Liver (tissue), 8 donors: ENCODE measurements at regions not wholly inside any gene's neighbourhood (a gene's known extent, or its start where the extent isn't known, plus 50 kb on each side); places are given as distances from the start of the nearest gene placed in this dataset.

Experiments
- DNase-seq: peaks from one replicate; pipeline ENCODE4 v3.0.0-alpha.2; 2017; ENCODE audit warnings: low spot score
- H3K27ac ChIP-seq, 2 donors: one replicate each; pipeline ENCODE4 v1.7.0; 2013; ENCODE audit warnings: inconsistent platforms in 2 of 2, low read length in 2 of 2, control low read depth in 1 of 2, low read depth in 1 of 2, mild to moderate bottlenecking in 1 of 2
- H3K27me3 ChIP-seq, 4 donors: one replicate each; pipeline versions ENCODE4 v1.6.1 to v1.7.0; 2013; ENCODE audit warnings: low read length in 3 of 4, inconsistent platforms in 1 of 4, mild to moderate bottlenecking in 1 of 4, moderate library complexity in 1 of 4; ENCODE audit not compliant: control insufficient read depth in 4 of 4, insufficient read depth in 4 of 4
- H3K36me3 ChIP-seq, 4 donors: one replicate each; pipeline versions ENCODE4 v1.6.1 to v1.7.0; 2013; ENCODE audit warnings: low read length in 3 of 4, mild to moderate bottlenecking in 3 of 4, low read depth in 1 of 4, moderate library complexity in 1 of 4; ENCODE audit not compliant: control insufficient read depth in 4 of 4, insufficient read depth in 3 of 4
- H3K4me1 ChIP-seq, 4 donors: one replicate each; pipeline versions ENCODE4 v1.6.1 to v1.7.0; 2013; ENCODE audit warnings: low read length in 3 of 4, mild to moderate bottlenecking in 3 of 4, moderate library complexity in 1 of 4; ENCODE audit not compliant: control insufficient read depth in 4 of 4, insufficient read depth in 4 of 4
- H3K4me3 ChIP-seq, 3 donors: one replicate each; pipeline versions ENCODE4 v1.6.1 to v1.7.0; 2013; ENCODE audit warnings: low read length in 3 of 3, control low read depth in 1 of 3, low read depth in 1 of 3, mild to moderate bottlenecking in 1 of 3
- H3K9ac ChIP-seq, 2 donors: one replicate each; pipeline ENCODE4 v1.7.0; 2013; ENCODE audit warnings: low read length in 2 of 2, mild to moderate bottlenecking in 2 of 2, moderate library complexity in 2 of 2, control low read depth in 1 of 2, low read depth in 1 of 2
- H3K9me3 ChIP-seq, 4 donors: one replicate each; pipeline versions ENCODE4 v1.6.1 to v1.7.0; 2013; ENCODE audit warnings: low read length in 3 of 4; ENCODE audit not compliant: control insufficient read depth in 4 of 4
- EGR1 ChIP-seq, 2 donors: IDR thresholded peaks; 2 replicates each; pipeline ENCODE4 v1.6.1; 2016 to 2018; ENCODE audit warnings: antibody characterized with exemption in 2 of 2, low read depth in 2 of 2
- FOXA1 ChIP-seq: IDR thresholded peaks from 2 replicates; pipeline ENCODE4 v1.6.1; 2016; ENCODE audit warnings: antibody characterized with exemption
- FOXA2 ChIP-seq: IDR thresholded peaks from 2 replicates; pipeline ENCODE4 v1.6.1; 2016; ENCODE audit warnings: antibody characterized with exemption
- GABPA ChIP-seq, 2 donors: IDR thresholded peaks in 1 of 2; conservative IDR thresholded peaks in 1 of 2; 2 replicates each; pipeline ENCODE4 v1.6.1; 2016; ENCODE audit warnings: antibody characterized with exemption in 2 of 2, mild to moderate bottlenecking in 1 of 2, moderate library complexity in 1 of 2
- HNF4A ChIP-seq, 2 donors: conservative IDR thresholded peaks; 2 replicates each; pipeline ENCODE4 v1.6.1; 2016; ENCODE audit warnings: antibody characterized with exemption in 2 of 2, mild to moderate bottlenecking in 2 of 2
- HNF4G ChIP-seq: IDR thresholded peaks from 2 replicates; pipeline ENCODE4 v1.6.1; 2016; ENCODE audit warnings: antibody characterized with exemption
- JUND ChIP-seq, 2 donors: IDR thresholded peaks; 2 replicates each; pipeline ENCODE4 v1.6.1; 2016; ENCODE audit warnings: antibody characterized with exemption in 2 of 2
- NR2F2 ChIP-seq: IDR thresholded peaks from 2 replicates; pipeline ENCODE4 v1.6.1; 2016; ENCODE audit warnings: antibody characterized with exemption
- RAD21 ChIP-seq, 2 donors: IDR thresholded peaks; 2 replicates each; pipeline ENCODE4 v1.6.1; 2016; ENCODE audit warnings: antibody characterized with exemption in 2 of 2, mild to moderate bottlenecking in 2 of 2
- RXRA ChIP-seq, 2 donors: IDR thresholded peaks; 2 replicates each; pipeline ENCODE4 v1.6.1; 2017 to 2018; ENCODE audit warnings: antibody characterized with exemption in 2 of 2, mild to moderate bottlenecking in 1 of 2
- TAF1 ChIP-seq: conservative IDR thresholded peaks from 2 replicates; pipeline ENCODE4 v1.6.1; 2016; ENCODE audit warnings: antibody characterized with exemption, mild to moderate bottlenecking
- YY1 ChIP-seq: IDR thresholded peaks from 2 replicates; pipeline ENCODE4 v1.6.1; 2016; ENCODE audit warnings: antibody characterized with exemption, mild to moderate bottlenecking
- WGBS: extraction: QIAGEN DNeasy Blood & Tissue Kit; methylation state at CpG from one replicate; pipeline ENCODE4 v1.1.7; 2013; 5-methylcytosine and 5-hydroxymethylcytosine counted together
- TF ChIP-seq, protein P1 (sequence below): IDR thresholded peaks from 2 replicates; pipeline ENCODE4 v1.6.1; 2016; ENCODE audit warnings: antibody characterized with exemption
- TF ChIP-seq, protein P2 (sequence below): IDR thresholded peaks from 2 replicates; pipeline ENCODE4 v1.6.1; 2016; ENCODE audit warnings: antibody characterized with exemption
- TF ChIP-seq, protein P3 (sequence below): IDR thresholded peaks from 2 replicates; pipeline ENCODE4 v1.6.1; 2016; ENCODE audit warnings: antibody characterized with exemption, mild to moderate bottlenecking
- TF ChIP-seq, protein P4 (sequence below): IDR thresholded peaks from 2 replicates; pipeline ENCODE4 v1.6.1; 2016; ENCODE audit warnings: antibody characterized with exemption
- TF ChIP-seq, protein P5 (sequence below): fragments of 150-350 bp; IDR thresholded peaks from 2 replicates; pipeline ENCODE4 v1.5.1; 2017; ENCODE audit warnings: improper control_type of control experiment, low read depth, low read length; ENCODE audit not compliant: missing input control
- donor health status: healthy.
- donor health status: healthy.
- donor health status: healthy.
- donor health status: healthy.
- donor health status: healthy.

DNA sequence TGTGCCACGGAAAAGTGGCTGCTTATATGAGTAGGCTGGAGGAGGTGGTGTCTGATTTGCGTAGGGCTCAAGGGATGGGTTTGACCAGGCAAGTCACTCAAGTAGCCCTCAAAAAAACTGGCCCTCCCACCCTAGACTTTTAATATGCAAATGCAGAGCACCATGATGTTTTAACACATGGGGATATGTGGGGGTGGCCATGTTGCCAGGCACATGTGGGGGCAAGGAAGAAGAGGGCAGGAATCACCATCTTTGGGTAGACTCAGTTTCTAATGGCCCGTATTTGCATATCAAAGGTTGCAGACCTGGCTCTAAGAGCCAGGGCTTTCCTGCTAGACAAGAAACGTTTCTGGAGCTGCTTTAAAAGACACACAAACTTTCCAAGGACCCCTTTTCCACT is 307.2 kb upstream of the NDN start:
- WGBS: 70% methylated on average over 4 of the region's 4 CpGs
- DNase-seq: no peak

DNA sequence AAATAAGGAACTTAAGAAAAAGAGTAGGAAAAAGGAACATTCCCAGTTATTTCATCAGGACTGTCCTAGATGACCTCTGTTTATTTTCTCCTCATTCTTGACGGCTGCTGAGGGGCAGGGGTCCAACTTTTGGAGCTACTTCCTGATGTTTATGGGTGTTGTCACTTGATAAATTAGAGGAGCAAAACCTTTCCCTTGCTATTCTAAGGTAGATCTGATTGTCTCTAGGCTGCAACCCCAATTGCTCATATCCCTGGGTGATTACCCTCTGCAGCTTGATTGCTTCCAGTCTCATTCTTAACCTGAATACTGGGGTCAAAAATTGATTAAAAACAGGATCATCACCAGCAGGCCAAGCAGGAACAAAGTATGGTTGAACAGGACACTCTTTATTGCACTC is 311.0 kb upstream of the NDN start:
- Histone ChIP-seq H3K9me3 (peaks cover 1 to 11% (median 8%) of the 10 kb centered on the region in 4 donors), H3K27ac (no peak overlapping the region), H3K4me1 (no peaks in the 10 kb centered on the region), H3K36me3 (no peaks in the 10 kb centered on the region), H3K4me3 (no peak overlapping the region), H3K9ac (no peak overlapping the region), H3K27me3 (no peaks in the 10 kb centered on the region)
- no peak for DNase-seq
- WGBS: 35% methylated on average over 1 of the region's 1 CpG
- TF ChIP-seq RXRA (IDR thresholded peaks at IDR 0.05) (no peak), HNF4G (no peak), YY1 (no peak), RAD21 (IDR thresholded peaks at IDR 0.05) (no peak), HNF4A (conservative IDR thresholded peaks at IDR 0.05) (no peak), JUND (IDR thresholded peaks at IDR 0.05) (no peak)
- TF ChIP-seq, protein P1, sequence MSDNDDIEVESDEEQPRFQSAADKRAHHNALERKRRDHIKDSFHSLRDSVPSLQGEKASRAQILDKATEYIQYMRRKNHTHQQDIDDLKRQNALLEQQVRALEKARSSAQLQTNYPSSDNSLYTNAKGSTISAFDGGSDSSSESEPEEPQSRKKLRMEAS: no peak
- TF ChIP-seq, protein P2, sequence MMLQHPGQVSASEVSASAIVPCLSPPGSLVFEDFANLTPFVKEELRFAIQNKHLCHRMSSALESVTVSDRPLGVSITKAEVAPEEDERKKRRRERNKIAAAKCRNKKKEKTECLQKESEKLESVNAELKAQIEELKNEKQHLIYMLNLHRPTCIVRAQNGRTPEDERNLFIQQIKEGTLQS: no peak
- TF ChIP-seq, protein P3, sequence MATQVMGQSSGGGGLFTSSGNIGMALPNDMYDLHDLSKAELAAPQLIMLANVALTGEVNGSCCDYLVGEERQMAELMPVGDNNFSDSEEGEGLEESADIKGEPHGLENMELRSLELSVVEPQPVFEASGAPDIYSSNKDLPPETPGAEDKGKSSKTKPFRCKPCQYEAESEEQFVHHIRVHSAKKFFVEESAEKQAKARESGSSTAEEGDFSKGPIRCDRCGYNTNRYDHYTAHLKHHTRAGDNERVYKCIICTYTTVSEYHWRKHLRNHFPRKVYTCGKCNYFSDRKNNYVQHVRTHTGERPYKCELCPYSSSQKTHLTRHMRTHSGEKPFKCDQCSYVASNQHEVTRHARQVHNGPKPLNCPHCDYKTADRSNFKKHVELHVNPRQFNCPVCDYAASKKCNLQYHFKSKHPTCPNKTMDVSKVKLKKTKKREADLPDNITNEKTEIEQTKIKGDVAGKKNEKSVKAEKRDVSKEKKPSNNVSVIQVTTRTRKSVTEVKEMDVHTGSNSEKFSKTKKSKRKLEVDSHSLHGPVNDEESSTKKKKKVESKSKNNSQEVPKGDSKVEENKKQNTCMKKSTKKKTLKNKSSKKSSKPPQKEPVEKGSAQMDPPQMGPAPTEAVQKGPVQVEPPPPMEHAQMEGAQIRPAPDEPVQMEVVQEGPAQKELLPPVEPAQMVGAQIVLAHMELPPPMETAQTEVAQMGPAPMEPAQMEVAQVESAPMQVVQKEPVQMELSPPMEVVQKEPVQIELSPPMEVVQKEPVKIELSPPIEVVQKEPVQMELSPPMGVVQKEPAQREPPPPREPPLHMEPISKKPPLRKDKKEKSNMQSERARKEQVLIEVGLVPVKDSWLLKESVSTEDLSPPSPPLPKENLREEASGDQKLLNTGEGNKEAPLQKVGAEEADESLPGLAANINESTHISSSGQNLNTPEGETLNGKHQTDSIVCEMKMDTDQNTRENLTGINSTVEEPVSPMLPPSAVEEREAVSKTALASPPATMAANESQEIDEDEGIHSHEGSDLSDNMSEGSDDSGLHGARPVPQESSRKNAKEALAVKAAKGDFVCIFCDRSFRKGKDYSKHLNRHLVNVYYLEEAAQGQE: no peak

More for the DNA sequence above, 307.2 kb upstream of the NDN start:
- Histone ChIP-seq H3K27ac (no peak overlapping the region), H3K36me3 (no peaks in the 10 kb centered on the region), H3K4me1 (no peaks in the 10 kb centered on the region), H3K9ac (no peak overlapping the region), H3K27me3 (no peaks in the 10 kb centered on the region), H3K4me3 (no peak overlapping the region), H3K9me3 (peaks cover 1 to 8% (median 8%) of the 10 kb centered on the region in 4 donors)
- TF ChIP-seq YY1 (no peak), FOXA2 (no peak), FOXA1 (no peak), JUND (IDR thresholded peaks at IDR 0.05) (no peak), RAD21 (IDR thresholded peaks at IDR 0.05) (no peak), TAF1 (no peak), EGR1 (IDR thresholded peaks at IDR 0.05; ENCODE audit: low read depth in 2 of 2) (no peak), NR2F2 (no peak), HNF4G (no peak), HNF4A (conservative IDR thresholded peaks at IDR 0.05) (no peak), RXRA (IDR thresholded peaks at IDR 0.05) (no peak), GABPA (IDR thresholded peaks at IDR 0.05 in 1 of 2, conservative IDR thresholded peaks at IDR 0.05 in 1 of 2) (no peak)
- TF ChIP-seq, protein P3: no peak
- TF ChIP-seq, protein P4, sequence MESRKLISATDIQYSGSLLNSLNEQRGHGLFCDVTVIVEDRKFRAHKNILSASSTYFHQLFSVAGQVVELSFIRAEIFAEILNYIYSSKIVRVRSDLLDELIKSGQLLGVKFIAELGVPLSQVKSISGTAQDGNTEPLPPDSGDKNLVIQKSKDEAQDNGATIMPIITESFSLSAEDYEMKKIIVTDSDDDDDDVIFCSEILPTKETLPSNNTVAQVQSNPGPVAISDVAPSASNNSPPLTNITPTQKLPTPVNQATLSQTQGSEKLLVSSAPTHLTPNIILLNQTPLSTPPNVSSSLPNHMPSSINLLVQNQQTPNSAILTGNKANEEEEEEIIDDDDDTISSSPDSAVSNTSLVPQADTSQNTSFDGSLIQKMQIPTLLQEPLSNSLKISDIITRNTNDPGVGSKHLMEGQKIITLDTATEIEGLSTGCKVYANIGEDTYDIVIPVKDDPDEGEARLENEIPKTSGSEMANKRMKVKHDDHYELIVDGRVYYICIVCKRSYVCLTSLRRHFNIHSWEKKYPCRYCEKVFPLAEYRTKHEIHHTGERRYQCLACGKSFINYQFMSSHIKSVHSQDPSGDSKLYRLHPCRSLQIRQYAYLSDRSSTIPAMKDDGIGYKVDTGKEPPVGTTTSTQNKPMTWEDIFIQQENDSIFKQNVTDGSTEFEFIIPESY: no peak
- TF ChIP-seq, protein P2: no peak
- TF ChIP-seq, protein P5, sequence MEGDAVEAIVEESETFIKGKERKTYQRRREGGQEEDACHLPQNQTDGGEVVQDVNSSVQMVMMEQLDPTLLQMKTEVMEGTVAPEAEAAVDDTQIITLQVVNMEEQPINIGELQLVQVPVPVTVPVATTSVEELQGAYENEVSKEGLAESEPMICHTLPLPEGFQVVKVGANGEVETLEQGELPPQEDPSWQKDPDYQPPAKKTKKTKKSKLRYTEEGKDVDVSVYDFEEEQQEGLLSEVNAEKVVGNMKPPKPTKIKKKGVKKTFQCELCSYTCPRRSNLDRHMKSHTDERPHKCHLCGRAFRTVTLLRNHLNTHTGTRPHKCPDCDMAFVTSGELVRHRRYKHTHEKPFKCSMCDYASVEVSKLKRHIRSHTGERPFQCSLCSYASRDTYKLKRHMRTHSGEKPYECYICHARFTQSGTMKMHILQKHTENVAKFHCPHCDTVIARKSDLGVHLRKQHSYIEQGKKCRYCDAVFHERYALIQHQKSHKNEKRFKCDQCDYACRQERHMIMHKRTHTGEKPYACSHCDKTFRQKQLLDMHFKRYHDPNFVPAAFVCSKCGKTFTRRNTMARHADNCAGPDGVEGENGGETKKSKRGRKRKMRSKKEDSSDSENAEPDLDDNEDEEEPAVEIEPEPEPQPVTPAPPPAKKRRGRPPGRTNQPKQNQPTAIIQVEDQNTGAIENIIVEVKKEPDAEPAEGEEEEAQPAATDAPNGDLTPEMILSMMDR: no peak
- TF ChIP-seq, protein P1: no peak
